HG03280 (cell line): ENCODE measurements at regions not wholly inside any gene's neighbourhood (a gene's known extent, or its start where the extent isn't known, plus 50 kb on each side); places are given as distances from the start of the nearest gene placed in this dataset.

Experiments used
- ATAC-seq: cut with Tn5 transposase; IDR thresholded peaks from one replicate; pipeline ENCODE4 v1.9.1; 2021; ENCODE audit warnings: mild to moderate bottlenecking, moderate library complexity; ENCODE audit not compliant: unreplicated experiment

- ATAC-seq = no peak
These were observed 56.1 kb upstream of the ELMO1 start for GRCh38 chr7:37504801-37505200.

GRCh38 chr7:37505750-37506353, 57.2 kb upstream of the ELMO1 start:
- no peak for ATAC-seq

GRCh38 chr7:37508118-37508517, 59.5 kb upstream of the ELMO1 start:
- ATAC-seq = no peak

DNA sequence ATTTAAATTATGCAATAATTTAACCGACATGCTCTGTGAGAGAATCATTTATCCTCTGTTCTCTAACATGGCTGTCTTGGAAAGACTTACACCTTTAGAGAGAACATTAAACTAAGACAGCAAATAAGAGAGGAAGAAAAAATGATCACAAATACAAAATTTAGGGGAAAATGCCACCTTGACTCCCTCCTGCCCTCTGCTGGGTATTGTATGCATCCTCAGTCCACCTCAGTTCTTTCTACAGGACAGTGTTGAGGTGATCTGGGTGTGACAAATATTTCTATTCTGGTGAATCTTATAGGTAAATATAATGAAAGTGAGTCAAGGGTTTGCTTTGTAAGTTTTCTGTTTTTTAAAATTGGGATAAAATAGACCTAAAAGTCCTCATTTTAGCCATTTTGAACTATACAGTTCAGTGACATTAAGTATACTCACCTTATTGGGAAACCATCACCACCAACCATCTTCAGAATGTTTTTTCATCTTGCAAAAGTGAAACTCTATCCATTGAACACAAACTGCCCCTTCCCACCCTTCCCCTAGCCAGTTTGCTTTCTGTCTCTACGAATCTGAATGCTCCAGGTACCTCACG, 61.5 kb upstream of the ELMO1 start:
- ATAC-seq = peak; percentile 47

DNA sequence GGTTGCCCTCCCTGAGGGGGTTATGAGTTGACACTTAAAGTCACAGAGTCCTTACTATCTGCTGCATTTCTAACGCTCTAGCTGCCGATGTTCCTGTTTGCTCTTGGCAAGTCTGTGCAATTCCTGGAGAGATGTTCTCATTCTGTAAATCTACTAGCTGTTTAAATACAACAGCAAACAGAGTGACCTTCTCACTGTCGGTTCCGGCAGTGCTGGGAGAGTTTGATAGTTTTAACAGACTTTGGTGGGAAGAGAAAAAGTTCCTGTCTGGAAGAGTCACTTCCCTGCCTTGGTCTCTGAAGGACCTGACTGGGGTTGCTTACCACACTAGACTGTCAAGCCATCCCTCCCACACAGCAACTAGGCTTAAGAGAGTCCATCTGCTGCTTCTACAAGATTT, 63.3 kb upstream of the ELMO1 start:
- ATAC-seq = no peak

GRCh38 chr7:37514497-37514896, 65.8 kb upstream of the ELMO1 start:
- no peak for ATAC-seq

DNA sequence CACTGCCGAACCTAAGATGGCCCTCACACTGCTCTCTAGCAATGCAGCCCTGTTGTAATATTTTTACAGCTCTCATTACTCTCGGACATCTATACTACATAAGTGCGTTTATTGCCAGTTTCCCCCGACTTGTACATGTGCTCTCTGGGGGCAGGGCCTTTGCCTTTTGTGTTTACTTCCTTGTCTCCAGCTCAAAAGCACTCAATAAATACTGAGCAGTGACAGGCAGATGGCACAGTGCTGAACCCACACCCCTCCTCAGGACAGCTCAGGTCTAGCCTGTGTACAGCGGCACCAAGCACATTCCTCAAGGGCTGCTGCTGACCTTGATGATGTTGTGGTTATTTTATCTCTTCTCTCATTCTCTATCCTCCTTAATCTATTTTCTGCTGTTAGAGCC, 68.0 kb upstream of the ELMO1 start:
- ATAC-seq = no peak

DNA sequence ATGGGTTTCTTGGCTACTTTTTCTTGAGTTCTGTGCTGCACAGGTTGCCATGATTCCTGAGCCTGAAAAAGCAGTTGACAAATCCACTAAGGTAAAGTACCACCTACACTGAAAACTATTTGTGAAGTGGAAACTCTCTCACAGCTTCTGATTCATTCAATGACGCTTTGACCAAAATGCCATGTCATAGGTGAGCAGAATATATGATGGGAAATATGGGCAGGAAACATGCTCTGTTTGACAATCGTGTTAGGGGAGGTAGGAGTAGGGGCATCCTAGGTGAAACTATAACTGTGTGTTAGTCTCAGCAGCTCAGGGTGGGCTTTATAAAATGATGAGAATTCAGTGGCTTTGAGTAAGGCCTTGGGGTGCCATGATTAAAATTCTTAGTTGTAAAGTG, 69.6 kb upstream of the ELMO1 start:
- no peak for ATAC-seq

- no peak for ATAC-seq
These were observed 75.4 kb upstream of the ELMO1 start for GRCh38 chr7:37524056-37524455.

DNA sequence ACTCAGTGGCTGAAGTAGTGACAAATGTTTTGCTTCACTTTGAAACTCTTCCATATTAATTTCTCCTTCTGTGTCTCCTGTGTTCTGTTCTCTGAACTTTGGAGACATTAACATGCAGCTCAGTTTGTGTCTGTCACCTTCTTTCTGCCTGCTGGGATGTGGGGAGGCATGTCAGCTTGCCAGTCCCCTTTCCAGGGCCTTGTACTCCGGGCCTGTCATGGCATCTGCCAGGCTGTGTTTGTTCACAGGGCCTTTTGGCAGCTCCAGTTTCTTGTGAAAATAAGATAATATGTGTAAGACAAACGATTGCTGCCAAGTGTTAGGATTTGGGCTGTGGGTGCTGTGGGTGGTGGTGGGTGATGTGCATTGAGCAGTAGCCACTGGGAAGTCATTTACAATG, 76.1 kb upstream of the ELMO1 start:
- ATAC-seq = no peak

DNA sequence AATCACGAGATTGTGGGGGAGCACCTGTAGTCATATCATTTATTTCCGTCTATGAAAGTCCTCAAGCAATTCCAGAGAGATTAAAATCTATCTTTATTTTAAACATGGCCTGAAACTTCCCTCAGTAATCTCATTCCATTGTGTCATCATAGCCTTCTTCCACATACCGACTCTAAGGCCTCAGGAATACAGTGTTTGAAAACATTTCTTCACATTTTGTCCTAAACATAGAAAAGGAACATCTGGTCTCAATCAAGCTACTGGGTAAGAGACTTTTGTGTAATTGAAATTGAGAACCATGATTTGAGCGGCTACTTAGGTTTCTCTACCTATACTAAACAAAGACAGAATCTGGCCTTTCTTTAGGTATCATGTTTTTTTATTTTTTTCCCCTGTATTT, 78.0 kb upstream of the ELMO1 start:
- ATAC-seq = no peak

- no peak for ATAC-seq
These were observed 78.4 kb upstream of the ELMO1 start for GRCh38 chr7:37527109-37527508.

- ATAC-seq = no peak
These were observed 82.6 kb upstream of the ELMO1 start for GRCh38 chr7:37531225-37531624.

GRCh38 chr7:37532636-37533035, 84.0 kb upstream of the ELMO1 start:
- ATAC-seq = no peak

GRCh38 chr7:37534893-37535610, 86.4 kb upstream of the ELMO1 start:
- ATAC-seq = no peak

- ATAC-seq = no peak
These were observed 87.2 kb upstream of the ELMO1 start for GRCh38 chr7:37535841-37536240.

GRCh38 chr7:37536706-37537105, 88.0 kb upstream of the ELMO1 start:
- no peak for ATAC-seq

GRCh38 chr7:37537439-37537838, 88.8 kb upstream of the ELMO1 start:
- ATAC-seq = no peak

GRCh38 chr7:37538945-37539344, 90.3 kb upstream of the ELMO1 start:
- ATAC-seq = no peak

DNA sequence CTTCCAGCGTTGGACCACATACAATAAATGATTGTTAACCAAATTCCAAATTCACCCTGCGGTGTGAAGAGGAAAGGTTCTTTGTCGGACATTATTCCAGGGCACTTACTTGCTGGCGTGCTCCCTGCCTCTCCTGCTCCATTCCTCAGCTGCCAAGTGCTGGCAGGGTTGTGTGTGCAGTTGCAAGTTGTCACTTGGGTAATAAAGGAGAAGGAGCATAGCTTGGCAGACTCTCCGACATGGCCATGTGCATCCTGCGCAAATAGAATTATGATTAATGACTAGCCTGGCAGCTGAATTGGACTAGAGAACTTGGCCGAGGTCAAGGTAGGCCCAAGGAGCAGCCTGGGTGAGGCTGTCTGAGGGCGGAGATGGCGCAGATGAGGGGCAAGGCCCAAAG, 92.3 kb upstream of the ELMO1 start:
- ATAC-seq = no peak

DNA sequence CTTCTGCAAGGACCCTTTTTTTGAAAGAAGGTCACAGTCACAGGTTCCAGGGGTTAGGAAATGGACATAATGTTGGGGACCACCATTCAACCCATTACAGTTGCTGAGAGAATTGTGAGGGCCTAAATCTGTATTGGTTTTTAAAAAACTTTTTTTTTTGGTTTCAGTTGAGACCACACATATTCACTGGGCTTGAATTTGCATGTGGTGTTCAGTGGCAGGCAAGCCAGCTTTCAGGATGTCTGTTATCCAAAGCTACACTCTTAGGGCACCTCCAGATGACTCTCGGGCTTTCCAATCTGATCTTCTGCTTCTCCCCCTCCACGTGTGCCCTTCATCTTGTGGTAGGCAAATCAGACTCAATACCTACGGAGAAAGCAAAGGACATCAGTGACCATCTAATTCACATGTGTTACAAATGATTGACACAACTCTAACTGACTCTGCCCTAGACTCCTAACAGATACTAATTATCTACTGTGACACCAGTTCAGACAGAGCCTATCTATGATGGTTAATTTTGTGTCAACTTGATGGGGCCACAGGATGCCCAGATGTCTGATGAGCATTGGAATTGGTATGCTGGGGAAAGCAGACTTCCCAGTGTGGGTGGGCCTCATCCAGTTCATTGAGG, 93.3 kb upstream of the ELMO1 start:
- peak; percentile 88 for ATAC-seq
